Peyer's patch (tissue), 4 donors: ENCODE measurements at regions not wholly inside any gene's neighbourhood (a gene's known extent, or its start where the extent isn't known, plus 50 kb on each side); places are given as distances from the start of the nearest gene placed in this dataset.

Experiments
- DNase-seq, 3 donors: peaks; one replicate each; pipeline ENCODE4 v3.0.0-alpha.2; 2017 to 2019
- H3K27ac ChIP-seq, 4 donors: fragments of 200-600 bp; sonication (generic); one replicate each; pipeline ENCODE4 v1.5.1; 2016 to 2019
- H3K27me3 ChIP-seq, 2 donors: fragments of 200-600 bp; sonication (generic); one replicate each; pipeline ENCODE4 v1.5.1; 2019
- H3K36me3 ChIP-seq, 3 donors: fragments of 200-600 bp; sonication (generic); one replicate each; pipeline ENCODE4 v1.5.1; 2016 to 2019
- H3K4me1 ChIP-seq, 4 donors: fragments of 200-600 bp; sonication (generic); one replicate each; pipeline ENCODE4 v1.5.1; 2016 to 2019
- H3K4me3 ChIP-seq, 4 donors: fragments of 200-600 bp; sonication (generic); 1 replicate in 3 of 4; 2 replicates in 1 of 4; pipeline ENCODE4 v1.5.1; 2016 to 2019; ENCODE audit warnings: mild to moderate bottlenecking in 1 of 4
- H3K9me3 ChIP-seq, 4 donors: fragments of 200-600 bp; sonication (generic); one replicate each; pipeline ENCODE4 v1.5.1; 2016 to 2019; ENCODE audit warnings: mild to moderate bottlenecking in 1 of 4
- POLR2A ChIP-seq, 2 donors: fragments of 450-650 bp; IDR thresholded peaks; one replicate each; pipeline ENCODE4 v1.5.1; 2017; ENCODE audit warnings: antibody characterized with exemption in 2 of 2, mild to moderate bottlenecking in 2 of 2, moderate library complexity in 2 of 2
- TF ChIP-seq, protein P1 (sequence below), 6 experiments: fragments of 450-650 bp in 4 of 6; fragments of 200-600 bp in 2 of 6; sonication (generic) in 1 of 6; IDR thresholded peaks; one replicate each; pipeline ENCODE4 v1.5.1; 2017 to 2019; ENCODE audit warnings: antibody characterized with exemption in 6 of 6, mild to moderate bottlenecking in 3 of 6, moderate library complexity in 1 of 6

DNA sequence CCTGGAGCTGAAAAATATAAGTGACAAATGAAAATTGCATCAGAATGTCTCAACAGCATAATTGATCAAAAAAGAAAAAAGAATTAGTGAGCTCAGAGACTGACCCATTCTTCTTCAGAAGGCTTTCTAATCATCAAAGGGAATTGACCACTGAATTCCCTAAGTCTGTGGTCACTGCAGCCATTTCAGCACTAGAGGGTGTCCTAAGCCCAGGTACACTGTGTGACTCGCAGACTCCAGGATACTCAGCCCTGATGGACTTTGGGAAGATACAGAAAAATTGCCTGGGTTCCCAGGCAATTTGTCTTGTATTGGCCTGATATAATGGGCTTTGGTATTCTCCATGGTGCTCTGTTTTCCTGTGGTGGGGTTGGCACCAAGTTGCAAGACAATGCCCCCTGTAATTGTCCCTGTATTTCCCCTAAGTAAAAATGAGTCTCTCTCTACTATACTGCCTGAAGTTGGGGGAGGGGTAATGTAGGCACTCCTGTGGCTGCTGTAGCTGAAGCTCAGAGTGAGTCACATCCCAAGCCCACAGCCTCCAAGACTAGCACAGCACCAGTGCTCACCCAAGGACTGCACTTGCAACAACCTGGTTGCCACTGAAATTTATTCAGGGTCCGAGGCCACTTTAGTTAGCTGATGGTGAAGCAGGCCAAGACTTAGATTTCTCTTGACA lies 256.0 kb upstream of the STAC start:
- Histone ChIP-seq H3K4me3 (no peak overlapping the region), H3K4me1 (no peaks in the 10 kb centered on the region), H3K9me3 (no peaks in the 10 kb centered on the region), H3K27ac (no peak overlapping the region), H3K27me3 (no peaks in the 10 kb centered on the region), H3K36me3 (no peaks in the 10 kb centered on the region)
- no peak for DNase-seq
- TF ChIP-seq POLR2A (IDR thresholded peaks at IDR 0.05), result no peak
- TF ChIP-seq, protein P1, sequence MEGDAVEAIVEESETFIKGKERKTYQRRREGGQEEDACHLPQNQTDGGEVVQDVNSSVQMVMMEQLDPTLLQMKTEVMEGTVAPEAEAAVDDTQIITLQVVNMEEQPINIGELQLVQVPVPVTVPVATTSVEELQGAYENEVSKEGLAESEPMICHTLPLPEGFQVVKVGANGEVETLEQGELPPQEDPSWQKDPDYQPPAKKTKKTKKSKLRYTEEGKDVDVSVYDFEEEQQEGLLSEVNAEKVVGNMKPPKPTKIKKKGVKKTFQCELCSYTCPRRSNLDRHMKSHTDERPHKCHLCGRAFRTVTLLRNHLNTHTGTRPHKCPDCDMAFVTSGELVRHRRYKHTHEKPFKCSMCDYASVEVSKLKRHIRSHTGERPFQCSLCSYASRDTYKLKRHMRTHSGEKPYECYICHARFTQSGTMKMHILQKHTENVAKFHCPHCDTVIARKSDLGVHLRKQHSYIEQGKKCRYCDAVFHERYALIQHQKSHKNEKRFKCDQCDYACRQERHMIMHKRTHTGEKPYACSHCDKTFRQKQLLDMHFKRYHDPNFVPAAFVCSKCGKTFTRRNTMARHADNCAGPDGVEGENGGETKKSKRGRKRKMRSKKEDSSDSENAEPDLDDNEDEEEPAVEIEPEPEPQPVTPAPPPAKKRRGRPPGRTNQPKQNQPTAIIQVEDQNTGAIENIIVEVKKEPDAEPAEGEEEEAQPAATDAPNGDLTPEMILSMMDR (IDR thresholded peaks at IDR 0.05), result no peak

DNA sequence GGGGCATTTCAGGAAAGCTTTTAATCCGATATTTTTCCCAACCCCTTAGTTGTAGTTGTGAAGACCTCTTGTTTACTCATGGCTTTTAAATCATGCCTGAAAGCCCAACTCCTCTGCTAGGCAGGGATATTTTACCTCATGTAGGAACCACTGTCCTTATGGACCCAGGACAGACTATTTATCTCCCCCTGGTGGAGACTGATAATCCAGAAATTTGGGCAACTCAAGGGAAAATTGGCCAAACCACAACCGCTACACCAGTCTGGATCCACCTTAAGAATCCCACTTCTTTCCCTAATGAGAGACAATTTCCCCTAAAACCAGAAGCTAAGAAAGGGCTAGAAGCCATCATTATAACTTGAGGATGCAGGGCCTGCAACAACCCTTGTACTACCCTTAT lies 248.1 kb upstream of the STAC start:
- Histone ChIP-seq H3K27me3 (no peaks in the 10 kb centered on the region), H3K36me3 (no peaks in the 10 kb centered on the region), H3K4me1 (no peaks in the 10 kb centered on the region), H3K27ac (no peak overlapping the region), H3K9me3 (no peaks in the 10 kb centered on the region), H3K4me3 (no peak overlapping the region)
- TF ChIP-seq POLR2A (IDR thresholded peaks at IDR 0.05), result no peak
- TF ChIP-seq, protein P1 (IDR thresholded peaks at IDR 0.05), result no peak
- no peak for DNase-seq

DNA sequence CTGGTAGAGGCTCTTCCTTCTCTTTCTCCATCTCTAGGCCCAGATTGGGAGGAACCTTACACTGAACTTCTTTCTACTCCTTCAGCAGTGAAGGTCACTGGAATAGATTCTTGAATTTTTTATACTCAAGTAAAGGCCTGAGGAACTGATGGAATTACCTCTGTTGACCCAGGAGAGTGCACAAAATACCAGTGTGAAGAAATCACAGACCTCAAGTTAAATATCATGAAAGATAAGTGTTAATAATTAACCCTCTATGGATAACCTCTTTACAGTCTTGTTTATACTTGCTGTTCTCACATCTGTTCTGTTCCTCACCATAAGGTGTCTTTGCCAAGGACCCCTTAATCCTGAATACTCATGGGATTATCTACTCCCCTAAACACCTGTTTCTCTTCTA lies 244.4 kb upstream of the STAC start:
- Histone ChIP-seq H3K4me1 (no peaks in the 10 kb centered on the region), H3K4me3 (no peak overlapping the region), H3K36me3 (no peaks in the 10 kb centered on the region), H3K9me3 (no peaks in the 10 kb centered on the region), H3K27ac (no peak overlapping the region), H3K27me3 (no peaks in the 10 kb centered on the region)
- no peak for DNase-seq
- TF ChIP-seq, protein P1 (IDR thresholded peaks at IDR 0.05), result no peak
- no peak for TF ChIP-seq POLR2A (IDR thresholded peaks at IDR 0.05)

DNA sequence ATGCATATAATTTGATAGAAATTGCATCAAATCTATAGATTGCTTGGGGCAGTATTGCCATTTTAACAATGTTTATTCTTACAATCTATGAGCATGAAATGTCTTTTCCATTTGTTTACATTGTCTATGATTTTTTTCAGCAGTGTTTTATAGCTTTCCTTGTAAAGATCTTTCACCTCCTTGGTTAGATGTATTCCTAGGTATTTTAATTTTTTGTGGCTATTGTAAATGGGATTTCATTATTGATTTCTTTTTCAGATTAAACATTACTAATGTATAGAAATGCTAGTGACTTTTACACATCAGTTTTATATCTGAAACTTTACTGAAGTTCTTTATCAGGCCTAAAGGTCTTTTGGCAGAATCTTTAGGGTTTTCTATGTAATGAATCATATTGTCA lies 237.6 kb upstream of the STAC start:
- DNase-seq, result no peak
- Histone ChIP-seq H3K4me1 (no peaks in the 10 kb centered on the region), H3K27me3 (no peaks in the 10 kb centered on the region), H3K36me3 (no peaks in the 10 kb centered on the region), H3K4me3 (no peak overlapping the region), H3K9me3 (no peaks in the 10 kb centered on the region), H3K27ac (no peak overlapping the region)
- no peak for TF ChIP-seq POLR2A (IDR thresholded peaks at IDR 0.05)
- TF ChIP-seq, protein P1 (IDR thresholded peaks at IDR 0.05), result no peak

DNA sequence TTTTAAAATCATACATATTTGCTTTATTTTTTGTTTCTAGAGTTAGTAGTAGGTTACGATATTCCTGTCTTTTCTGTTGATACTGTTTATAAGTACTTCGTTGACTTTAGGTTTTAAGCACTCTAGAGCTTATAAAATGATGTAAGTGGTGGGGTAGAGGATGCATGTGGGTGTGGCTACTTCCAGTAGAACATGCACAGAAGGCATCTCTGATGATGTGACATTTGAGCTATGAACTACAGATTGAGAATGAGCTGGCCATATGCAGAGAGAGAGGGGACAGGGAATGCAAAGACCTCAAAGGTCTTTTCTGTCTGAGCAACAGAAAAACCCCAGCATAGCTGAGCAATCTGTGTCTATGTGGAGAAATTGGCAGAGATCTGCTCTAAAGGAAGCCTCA lies 233.9 kb upstream of the STAC start:
- no peak for DNase-seq
- no peaks in the 10 kb centered on the region for H3K36me3 ChIP-seq
- no peaks in the 10 kb centered on the region for H3K27me3 ChIP-seq
- H3K27ac ChIP-seq, result no peak overlapping the region
- H3K4me3 ChIP-seq, result no peak overlapping the region
- no peaks in the 10 kb centered on the region for H3K9me3 ChIP-seq
- TF ChIP-seq, protein P1 (IDR thresholded peaks at IDR 0.05), result no peak
- no peak for TF ChIP-seq POLR2A (IDR thresholded peaks at IDR 0.05)
- H3K4me1 ChIP-seq, result no peaks in the 10 kb centered on the region
